H1 (cell line): ENCODE measurements at regions not wholly inside any gene's neighbourhood (a gene's known extent, or its start where the extent isn't known, plus 50 kb on each side); places are given as distances from the start of the nearest gene placed in this dataset.

ENCODE experiments used
- CHD1 ChIP-seq: IDR thresholded peaks from 2 replicates; pipeline ENCODE4 v1.6.1; 2012; ENCODE audit warnings: low read depth, low read length, improper control_type of control experiment
- CHD2 ChIP-seq: IDR thresholded peaks from 2 replicates; pipeline ENCODE4 v1.6.1; 2012; ENCODE audit warnings: low read length, improper control_type of control experiment
- CREB1 ChIP-seq: IDR thresholded peaks from 2 replicates; pipeline ENCODE4 v1.6.1; 2012; ENCODE audit warnings: inconsistent platforms
- EP300 ChIP-seq, 2 experiments: IDR thresholded peaks; 1 replicate in 1 of 2; 2 replicates in 1 of 2; pipeline ENCODE4 v1.6.1; 2011 to 2012; ENCODE audit warnings: low read depth in 2 of 2, low read length in 2 of 2, mild to moderate bottlenecking in 2 of 2, borderline replicate concordance in 1 of 2, inconsistent platforms in 1 of 2, moderate library complexity in 1 of 2
- EZH2 ChIP-seq: fragments of 200-600 bp; sonication (generic); IDR thresholded peaks from 2 replicates; pipeline ENCODE4 v1.7.1; 2012; ENCODE audit warnings: low read depth, mild to moderate bottlenecking, moderate library complexity, low read length, inconsistent platforms; ENCODE audit not compliant: severe bottlenecking
- NRF1 ChIP-seq: IDR thresholded peaks from 2 replicates; pipeline ENCODE4 v1.6.1; 2011; ENCODE audit warnings: mild to moderate bottlenecking, low read depth, low read length, improper control_type of control experiment
- POLR2A ChIP-seq, 2 experiments: IDR thresholded peaks; 1 replicate in 1 of 2; 2 replicates in 1 of 2; pipeline ENCODE4 v1.6.1; 2011; ENCODE audit warnings: low read depth in 2 of 2, low read length in 2 of 2, mild to moderate bottlenecking in 2 of 2; ENCODE audit errors: control extremely low read depth in 1 of 2
- RAD21 ChIP-seq, 2 experiments: IDR thresholded peaks in 1 of 2; conservative IDR thresholded peaks in 1 of 2; 2 replicates each; pipeline ENCODE4 v1.6.1; 2011; ENCODE audit warnings: low read depth in 2 of 2, low read length in 2 of 2, improper control_type of control experiment in 1 of 2, inconsistent platforms in 1 of 2, mild to moderate bottlenecking in 1 of 2, moderate library complexity in 1 of 2
- RFX5 ChIP-seq: IDR thresholded peaks from 2 replicates; pipeline ENCODE4 v1.6.1; 2011; ENCODE audit warnings: low read depth, low read length, improper control_type of control experiment, borderline replicate concordance
- RNF2 ChIP-seq: fragments of 200-900, 300-1000 bp; sonication (generic); IDR thresholded peaks from 2 replicates; pipeline ENCODE4 v1.7.1; 2016; ENCODE audit warnings: borderline replicate concordance, low read depth, mild to moderate bottlenecking, antibody characterized with exemption, low read length; ENCODE audit not compliant: poor library complexity, severe bottlenecking; ENCODE audit errors: missing control alignments
- SIX5 ChIP-seq: IDR thresholded peaks from 2 replicates; pipeline ENCODE4 v1.6.1; 2011; ENCODE audit warnings: mild to moderate bottlenecking, low read depth, low read length
- SUZ12 ChIP-seq: fragments of 200-600 bp; sonication (generic); IDR thresholded peaks from 2 replicates; pipeline ENCODE4 v1.6.1; 2012; ENCODE audit warnings: mild to moderate bottlenecking, inconsistent platforms, low read length, moderate library complexity, mixed read lengths
- TAF1 ChIP-seq: IDR thresholded peaks from 2 replicates; pipeline ENCODE4 v1.6.1; 2011; ENCODE audit warnings: mild to moderate bottlenecking, low read depth, low read length
- TF ChIP-seq, protein P1 (sequence below), 3 experiments: IDR thresholded peaks; 1 replicate in 2 of 3; 2 replicates in 1 of 3; pipeline versions ENCODE4 v1.5.1 to v1.6.1; 2011; ENCODE audit warnings: low read length in 3 of 3, mild to moderate bottlenecking in 3 of 3, inconsistent platforms in 2 of 3, low read depth in 1 of 3, moderate library complexity in 1 of 3; ENCODE audit not compliant: insufficient read depth in 1 of 3; ENCODE audit errors: control extremely low read depth in 1 of 3

DNA sequence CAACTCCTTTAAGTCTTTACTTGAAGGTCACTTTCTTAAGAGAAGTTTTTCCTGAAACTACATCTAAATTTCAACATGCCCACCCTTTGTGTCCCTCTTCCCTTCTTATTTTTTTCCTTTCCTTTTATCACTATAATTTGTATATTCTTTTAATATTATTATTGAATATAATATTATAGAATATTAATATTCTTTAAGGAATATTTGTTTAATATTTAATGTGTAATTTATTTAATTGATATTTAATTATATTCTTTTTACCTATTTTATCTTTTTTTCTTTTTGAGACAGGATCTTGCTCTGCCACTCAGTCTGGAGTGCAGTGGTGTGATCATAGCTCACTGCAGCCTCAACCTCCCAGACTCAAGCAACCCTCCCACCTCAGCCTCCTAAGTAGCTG lies 114.8 kb downstream of the KDR start:
- TF ChIP-seq EZH2, result no peak
- TF ChIP-seq SUZ12, result no peak
- no peak for TF ChIP-seq SIX5
- no peak for TF ChIP-seq TAF1
- TF ChIP-seq, protein P1, sequence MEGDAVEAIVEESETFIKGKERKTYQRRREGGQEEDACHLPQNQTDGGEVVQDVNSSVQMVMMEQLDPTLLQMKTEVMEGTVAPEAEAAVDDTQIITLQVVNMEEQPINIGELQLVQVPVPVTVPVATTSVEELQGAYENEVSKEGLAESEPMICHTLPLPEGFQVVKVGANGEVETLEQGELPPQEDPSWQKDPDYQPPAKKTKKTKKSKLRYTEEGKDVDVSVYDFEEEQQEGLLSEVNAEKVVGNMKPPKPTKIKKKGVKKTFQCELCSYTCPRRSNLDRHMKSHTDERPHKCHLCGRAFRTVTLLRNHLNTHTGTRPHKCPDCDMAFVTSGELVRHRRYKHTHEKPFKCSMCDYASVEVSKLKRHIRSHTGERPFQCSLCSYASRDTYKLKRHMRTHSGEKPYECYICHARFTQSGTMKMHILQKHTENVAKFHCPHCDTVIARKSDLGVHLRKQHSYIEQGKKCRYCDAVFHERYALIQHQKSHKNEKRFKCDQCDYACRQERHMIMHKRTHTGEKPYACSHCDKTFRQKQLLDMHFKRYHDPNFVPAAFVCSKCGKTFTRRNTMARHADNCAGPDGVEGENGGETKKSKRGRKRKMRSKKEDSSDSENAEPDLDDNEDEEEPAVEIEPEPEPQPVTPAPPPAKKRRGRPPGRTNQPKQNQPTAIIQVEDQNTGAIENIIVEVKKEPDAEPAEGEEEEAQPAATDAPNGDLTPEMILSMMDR (IDR thresholded peaks at IDR 0.05; ENCODE audit: control extremely low read depth in 1 of 3, insufficient read depth in 1 of 3, low read depth in 1 of 3, low read length in 3 of 3), result no peak
- TF ChIP-seq CHD2, result no peak
- no peak for TF ChIP-seq EP300 (IDR thresholded peaks at IDR 0.05; ENCODE audit: borderline replicate concordance in 1 of 2, low read depth in 2 of 2, low read length in 2 of 2)
- TF ChIP-seq CHD1, result no peak
- TF ChIP-seq NRF1, result no peak
- TF ChIP-seq RAD21 (IDR thresholded peaks at IDR 0.05 in 1 of 2, conservative IDR thresholded peaks at IDR 0.05 in 1 of 2; ENCODE audit: low read depth in 2 of 2, low read length in 2 of 2), result no peak
- TF ChIP-seq CREB1, result no peak
- TF ChIP-seq POLR2A (IDR thresholded peaks at IDR 0.05; ENCODE audit: control extremely low read depth in 1 of 2, low read depth in 2 of 2, low read length in 2 of 2), result no peak
- no peak for TF ChIP-seq RNF2
- TF ChIP-seq RFX5, result no peak
